HUES48 (cell line): ENCODE measurements at regions not wholly inside any gene's neighbourhood (a gene's known extent, or its start where the extent isn't known, plus 50 kb on each side); places are given as distances from the start of the nearest gene placed in this dataset.
"Not testable (repeated sequence)": the region's sequence is repeated elsewhere in the genome, so short reads cannot be mapped to it uniquely, and the experiment has no call there.

Source experiments
- H3K27ac ChIP-seq: one replicate; pipeline ENCODE4 v1.7.0; 2013; ENCODE audit warnings: low read depth, low read length, inconsistent platforms
- H3K27me3 ChIP-seq: 2 replicates; pipeline ENCODE4 v1.6.1; 2013; ENCODE audit warnings: mild to moderate bottlenecking, low read length; ENCODE audit not compliant: control insufficient read depth, insufficient read depth
- H3K36me3 ChIP-seq: 2 replicates; pipeline ENCODE4 v1.6.1; 2013; ENCODE audit warnings: low read length; ENCODE audit not compliant: control insufficient read depth, insufficient read depth
- H3K4me1 ChIP-seq: 2 replicates; pipeline ENCODE4 v1.6.1; 2013; ENCODE audit warnings: mild to moderate bottlenecking, low read length; ENCODE audit not compliant: control insufficient read depth, insufficient read depth
- H3K4me3 ChIP-seq: 2 replicates; pipeline ENCODE4 v1.5.1; 2013; ENCODE audit warnings: mild to moderate bottlenecking, low read depth, low read length
- H3K9ac ChIP-seq: 2 replicates; pipeline ENCODE4 v1.6.1; 2013; ENCODE audit warnings: mild to moderate bottlenecking, low read depth, low read length, moderate library complexity
- H3K9me3 ChIP-seq: 2 replicates; pipeline ENCODE4 v1.6.1; 2013; ENCODE audit warnings: low read length; ENCODE audit not compliant: control insufficient read depth, insufficient read depth

DNA sequence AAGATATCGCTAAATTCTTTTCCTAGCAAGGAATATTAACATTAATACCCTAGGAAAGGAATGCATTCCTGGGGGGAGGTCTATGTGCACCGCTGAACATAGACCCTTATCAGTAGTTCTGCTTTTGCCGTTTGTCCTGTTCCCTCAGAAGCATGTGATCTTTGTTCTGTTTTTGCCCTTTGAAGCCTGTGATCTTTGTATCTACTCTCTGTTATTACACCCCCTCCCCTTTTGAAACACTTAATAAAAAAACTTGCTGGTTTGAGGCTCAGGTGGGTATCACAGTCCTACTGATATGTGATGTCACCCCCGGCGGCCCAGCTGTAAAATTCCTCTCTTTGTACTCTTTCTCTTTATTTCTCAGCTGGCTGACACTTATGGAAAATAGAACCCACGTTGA, 172.5 kb downstream of the LIG4 start:
- not testable (repeated sequence) for H3K27ac ChIP-seq, H3K4me3 ChIP-seq, H3K36me3 ChIP-seq, H3K27me3 ChIP-seq, H3K4me1 ChIP-seq, H3K9ac ChIP-seq, H3K9me3 ChIP-seq

- Histone ChIP-seq H3K27ac (no peak overlapping the region), H3K9me3 (no peaks in the 10 kb centered on the region), H3K9ac (no peak overlapping the region), H3K4me3 (no peak overlapping the region), H3K4me1 (no peaks in the 10 kb centered on the region), H3K27me3 (no peaks in the 10 kb centered on the region), H3K36me3 (no peaks in the 10 kb centered on the region)
Measured at GRCh38 chr13:108037348-108037747, 178.0 kb downstream of the LIG4 start.

DNA sequence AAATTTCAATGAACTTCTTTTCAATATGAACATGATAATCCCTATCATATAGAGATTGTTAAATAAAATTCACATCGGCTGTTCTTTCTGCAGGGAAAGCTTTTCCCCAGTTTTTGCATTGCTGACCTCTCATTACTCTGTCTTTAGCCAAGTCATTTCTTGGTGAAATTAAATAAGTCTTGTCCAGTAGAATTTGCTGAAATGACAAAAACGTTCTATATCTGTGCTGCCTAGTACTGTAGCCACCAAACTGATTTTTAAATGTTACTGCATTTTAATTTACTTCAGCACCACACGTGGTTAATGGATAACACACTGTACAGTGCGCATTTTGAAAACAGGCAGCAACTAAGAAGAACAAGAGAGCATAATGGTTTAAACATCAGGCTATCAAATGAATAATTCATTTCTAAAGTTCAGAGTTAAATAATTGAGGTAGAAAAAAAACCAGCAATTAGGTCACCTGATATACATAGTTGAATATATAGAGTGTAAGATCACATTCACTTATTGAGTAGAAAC, 178.9 kb downstream of the LIG4 start:
- Histone ChIP-seq H3K4me3 (no peak overlapping the region), H3K4me1 (peaks cover 8% of the 10 kb centered on the region), H3K36me3 (no peaks in the 10 kb centered on the region), H3K9ac (no peak overlapping the region), H3K9me3 (no peaks in the 10 kb centered on the region), H3K27me3 (no peaks in the 10 kb centered on the region), H3K27ac (no peak overlapping the region)

- no peaks in the 10 kb centered on the region for H3K27me3 ChIP-seq
- H3K9me3 ChIP-seq = no peaks in the 10 kb centered on the region
- no peak overlapping the region for H3K27ac ChIP-seq
- H3K36me3 ChIP-seq = no peaks in the 10 kb centered on the region
- H3K9ac ChIP-seq = no peak overlapping the region
- no peak overlapping the region for H3K4me3 ChIP-seq
- H3K4me1 ChIP-seq = peaks cover 10% of the 10 kb centered on the region
Measured at GRCh38 chr13:108034909-108035410, 180.4 kb downstream of the LIG4 start.

DNA sequence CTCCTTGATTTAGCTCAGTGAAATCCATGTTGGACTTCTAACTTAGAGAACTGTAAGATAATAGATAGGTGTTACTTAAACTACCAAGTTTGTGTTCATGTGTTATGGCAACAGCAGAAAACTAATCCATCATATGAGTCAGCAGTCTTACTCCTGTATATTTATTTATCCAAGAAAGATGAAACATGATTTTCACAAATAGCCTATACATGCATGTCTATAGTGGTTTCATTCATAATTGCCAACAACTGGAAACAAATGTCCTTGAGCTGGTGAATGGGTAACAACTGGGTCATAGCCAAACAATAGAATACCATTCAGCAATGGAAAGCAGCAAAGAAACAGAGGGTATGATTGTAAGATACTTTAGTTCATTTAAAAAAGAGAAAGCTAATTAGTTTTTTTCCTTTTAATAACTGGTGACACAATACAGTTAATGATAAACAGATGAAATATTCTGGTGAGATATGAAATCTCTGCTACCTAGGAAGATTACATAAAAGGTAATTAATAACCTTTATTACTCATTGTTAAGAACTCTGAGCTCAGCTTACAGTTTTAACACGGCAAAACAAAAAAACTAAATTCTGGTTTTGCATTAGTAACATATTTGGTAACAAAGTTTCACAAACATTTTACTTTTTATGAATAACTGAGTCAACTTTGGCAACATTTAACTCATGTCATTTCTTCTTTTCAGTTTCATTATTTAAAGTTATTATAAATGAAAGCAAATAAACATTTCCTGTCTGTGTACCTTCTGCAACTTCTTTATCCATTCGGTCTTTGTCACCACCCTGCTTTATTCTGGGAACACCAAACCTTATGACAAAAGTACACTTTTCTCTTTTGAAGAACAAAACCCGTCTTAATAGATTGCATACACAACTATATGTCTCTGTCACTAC, 181.3 kb downstream of the LIG4 start:
- no peak overlapping the region for H3K27ac ChIP-seq
- peaks cover 10% of the 10 kb centered on the region for H3K4me1 ChIP-seq
- no peak overlapping the region for H3K4me3 ChIP-seq
- H3K36me3 ChIP-seq = no peaks in the 10 kb centered on the region
- no peak overlapping the region for H3K9ac ChIP-seq
- no peaks in the 10 kb centered on the region for H3K9me3 ChIP-seq
- H3K27me3 ChIP-seq = no peaks in the 10 kb centered on the region

DNA sequence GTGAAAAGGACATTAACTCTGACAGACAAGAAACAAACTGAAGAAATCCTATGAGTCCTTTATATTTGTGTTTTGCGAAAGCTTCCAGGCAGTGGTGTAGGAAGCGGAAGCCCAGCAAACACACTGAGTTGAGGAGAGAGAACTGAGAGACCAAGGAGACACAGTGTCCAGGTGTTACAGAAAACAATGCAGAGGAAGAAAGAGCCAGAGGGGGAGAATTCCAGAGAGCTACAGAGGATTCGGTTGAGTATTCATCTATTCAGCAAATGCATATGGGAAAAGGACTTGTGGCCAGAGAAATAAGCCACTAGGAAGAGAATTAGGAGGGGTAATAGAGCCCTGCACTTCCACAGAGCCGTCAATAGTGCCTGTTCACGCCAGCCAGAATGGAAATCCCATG, 183.5 kb downstream of the LIG4 start:
- Histone ChIP-seq H3K9me3 (no peaks in the 10 kb centered on the region), H3K4me1 (peaks cover 16% of the 10 kb centered on the region), H3K4me3 (no peak overlapping the region), H3K36me3 (no peaks in the 10 kb centered on the region), H3K27ac (no peak overlapping the region), H3K27me3 (no peaks in the 10 kb centered on the region), H3K9ac (no peak overlapping the region)

DNA sequence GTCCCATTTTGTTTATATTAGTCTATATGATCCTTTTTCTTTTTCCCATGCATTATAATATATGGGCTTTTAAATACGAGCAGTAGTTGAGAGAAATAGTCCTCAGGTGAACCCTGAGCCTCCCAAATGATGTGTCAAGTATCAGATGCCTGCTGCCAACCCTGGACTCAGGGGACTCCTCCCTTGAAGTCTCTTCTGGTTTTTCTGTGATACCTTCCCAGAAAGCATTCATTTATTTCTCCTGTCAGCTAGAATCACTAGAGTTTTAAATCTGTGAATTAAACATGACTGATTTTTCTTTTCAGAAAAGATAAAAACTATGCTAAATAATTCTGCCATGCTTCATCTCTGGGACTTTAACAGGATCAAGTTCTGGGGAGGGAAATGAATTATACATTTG, 184.6 kb downstream of the LIG4 start:
- Histone ChIP-seq H3K27ac (no peak overlapping the region), H3K36me3 (no peaks in the 10 kb centered on the region), H3K27me3 (no peaks in the 10 kb centered on the region), H3K9me3 (no peaks in the 10 kb centered on the region), H3K9ac (no peak overlapping the region), H3K4me3 (no peak overlapping the region), H3K4me1 (peaks cover 16% of the 10 kb centered on the region)

GRCh38 chr13:108026680-108027410, 188.5 kb downstream of the LIG4 start:
- no peaks in the 10 kb centered on the region for H3K36me3 ChIP-seq
- no peaks in the 10 kb centered on the region for H3K27me3 ChIP-seq
- no peak overlapping the region for H3K27ac ChIP-seq
- no peak overlapping the region for H3K4me3 ChIP-seq
- peaks cover 12% of the 10 kb centered on the region for H3K4me1 ChIP-seq
- H3K9ac ChIP-seq = no peak overlapping the region
- H3K9me3 ChIP-seq = no peaks in the 10 kb centered on the region

DNA sequence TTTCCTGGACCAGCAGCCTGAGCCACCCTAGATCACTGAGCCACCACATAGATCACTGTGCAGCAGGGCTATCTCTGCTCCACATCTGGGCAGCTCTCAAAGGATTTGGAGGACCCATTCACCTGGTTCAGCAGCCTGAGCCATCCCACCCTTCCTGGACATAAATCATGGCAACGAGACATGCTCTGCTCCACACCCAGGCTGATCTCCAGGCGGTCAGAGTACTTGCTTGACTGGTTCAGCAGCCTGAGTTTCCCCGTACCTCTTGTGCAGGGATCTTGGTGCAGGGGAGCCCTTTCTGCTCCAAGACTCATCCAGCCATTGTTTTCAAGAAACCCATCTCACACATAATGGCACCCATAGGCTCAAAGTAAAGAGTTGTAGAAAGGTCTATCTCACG, 195.3 kb downstream of the LIG4 start:
- Histone ChIP-seq H3K4me1 (no peaks in the 10 kb centered on the region), H3K9me3 (peaks cover 10% of the 10 kb centered on the region; the same call in 1 of the 2 replicates), H3K27ac (no peak overlapping the region), H3K4me3 (no peak overlapping the region), H3K9ac (no peak overlapping the region), H3K27me3 (no peaks in the 10 kb centered on the region), H3K36me3 (no peaks in the 10 kb centered on the region)

GRCh38 chr13:108018371-108018870, 196.9 kb downstream of the LIG4 start:
- Histone ChIP-seq H3K27me3 (no peaks in the 10 kb centered on the region), H3K27ac (no peak overlapping the region), H3K4me1 (no peaks in the 10 kb centered on the region), H3K4me3 (no peak overlapping the region), H3K36me3 (no peaks in the 10 kb centered on the region), H3K9ac (no peak overlapping the region), H3K9me3 (peaks cover 10% of the 10 kb centered on the region; the same call in 1 of the 2 replicates)

DNA sequence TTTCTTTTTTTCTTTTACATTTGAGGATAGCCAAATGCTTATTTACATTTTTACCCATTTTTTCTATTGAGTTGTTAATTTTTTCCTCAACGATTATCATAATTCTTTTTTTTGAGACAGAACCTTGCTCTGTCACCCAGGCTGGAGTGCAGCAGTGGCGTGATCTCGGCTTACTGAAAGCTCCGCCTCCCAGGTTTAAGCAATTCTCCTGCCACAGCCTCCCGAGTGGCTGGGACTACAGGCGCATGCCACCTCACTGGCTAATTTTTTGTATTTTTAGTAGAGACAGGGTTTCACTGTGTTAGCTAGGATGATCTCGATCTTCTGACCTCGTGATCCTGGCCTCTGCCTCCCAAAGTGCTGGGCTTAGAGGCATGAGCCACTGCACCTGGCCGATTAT, 208.7 kb downstream of the LIG4 start:
- H3K9ac ChIP-seq = no peak overlapping the region
- H3K27ac ChIP-seq = no peak overlapping the region
- H3K9me3 ChIP-seq = no peaks in the 10 kb centered on the region
- H3K36me3 ChIP-seq = no peaks in the 10 kb centered on the region
- peaks cover 10% of the 10 kb centered on the region for H3K4me1 ChIP-seq
- no peak overlapping the region for H3K4me3 ChIP-seq
- no peaks in the 10 kb centered on the region for H3K27me3 ChIP-seq
